Mammary epithelial cell (primary cell): ENCODE measurements at regions not wholly inside any gene's neighbourhood (a gene's known extent, or its start where the extent isn't known, plus 50 kb on each side); places are given as distances from the start of the nearest gene placed in this dataset.

ENCODE experiments used
- CTCF ChIP-seq, 2 donors: IDR thresholded peaks in 1 of 2; conservative IDR thresholded peaks in 1 of 2; 2 replicates each; pipeline ENCODE4 v1.5.1; 2011 to 2012; ENCODE audit warnings: inconsistent platforms in 2 of 2, low read length in 2 of 2, mild to moderate bottlenecking in 2 of 2, control low read depth in 1 of 2, low read depth in 1 of 2; ENCODE audit not compliant: insufficient read depth in 1 of 2; ENCODE audit errors: extremely low read depth in 1 of 2
- EZH2 ChIP-seq: IDR thresholded peaks from 2 replicates; pipeline ENCODE4 v1.6.1; 2012; ENCODE audit warnings: low read length, inconsistent platforms, borderline replicate concordance

DNA sequence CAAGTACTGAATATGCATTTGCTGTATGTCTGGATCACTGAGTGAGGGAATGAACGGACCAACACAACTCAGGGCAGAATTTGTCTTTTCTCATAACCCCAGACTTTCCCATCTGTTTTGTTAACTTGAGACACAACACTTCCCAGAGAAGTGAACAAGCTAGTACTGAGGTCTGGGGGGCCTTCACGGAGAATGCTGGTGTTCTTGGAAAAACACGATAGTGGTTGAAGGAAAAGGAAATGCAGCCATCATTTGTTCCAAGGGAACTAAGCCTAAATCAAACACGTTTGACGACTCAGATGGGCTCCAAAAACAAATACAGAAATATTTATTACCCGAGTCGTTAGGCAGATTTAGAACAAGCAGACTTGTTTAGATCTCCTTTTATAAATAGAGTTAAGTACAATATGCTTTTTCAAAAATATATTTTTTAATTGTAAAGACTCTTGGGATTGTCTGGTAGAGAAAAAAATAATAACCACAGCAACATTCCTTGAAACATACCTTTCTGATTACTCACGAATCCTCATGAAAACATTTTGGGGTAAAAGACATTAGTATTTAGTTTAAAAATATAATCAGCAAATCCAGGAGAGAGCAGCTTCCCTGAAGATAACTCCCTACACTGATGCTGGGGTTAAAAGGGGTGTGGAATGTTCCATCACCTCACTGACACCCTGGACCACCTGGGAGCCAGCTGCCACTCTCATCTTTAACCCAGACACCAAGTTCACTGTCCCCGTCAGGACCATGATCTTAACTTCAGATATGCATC, 427.7 kb upstream of the RUNX1 start:
- TF ChIP-seq CTCF (conservative IDR thresholded peaks at IDR 0.05 in 1 of 2, IDR thresholded peaks at IDR 0.05 in 1 of 2; ENCODE audit: extremely low read depth in 1 of 2, insufficient read depth in 1 of 2, low read depth in 1 of 2, low read length in 2 of 2) (no peak), EZH2 (no peak)
